SU-DHL-6 (cell line): ENCODE measurements at regions not wholly inside any gene's neighbourhood (a gene's known extent, or its start where the extent isn't known, plus 50 kb on each side); places are given as distances from the start of the nearest gene placed in this dataset.

Experiments used
- CTCF ChIP-seq: fragments of 200-600 bp; sonication (generic); IDR thresholded peaks from one replicate; pipeline ENCODE4 v1.5.1; 2017; ENCODE audit warnings: antibody characterized with exemption, mild to moderate bottlenecking, low read length, moderate library complexity; ENCODE audit not compliant: insufficient read depth, poor library complexity, severe bottlenecking
- EZH2phosphoT487 ChIP-seq: fragments of 200-600 bp; sonication (generic), shearing (Covaris generic); conservative IDR thresholded peaks from 2 replicates; pipeline ENCODE4 v1.6.1; 2018; ENCODE audit warnings: mild to moderate bottlenecking, antibody characterized with exemption, low read length, moderate library complexity, mixed read lengths

- TF ChIP-seq CTCF (no peak), EZH2phosphoT487 (no peak)
Measured at GRCh38 chr6:93087606-93088005, 331.8 kb downstream of the EPHA7 start.
